GM03348 (cell line): ENCODE measurements at regions not wholly inside any gene's neighbourhood (a gene's known extent, or its start where the extent isn't known, plus 50 kb on each side); places are given as distances from the start of the nearest gene placed in this dataset.

Experiments used
- DNase-seq: peaks from one replicate; pipeline ENCODE4 v3.0.0; 2012; ENCODE audit warnings: low spot score

- DNase-seq = peak; percentile 79
Measured at GRCh38 chr2:151032741-151033191, 228.9 kb downstream of the RBM43 start.

- DNase-seq = no peak
Measured at GRCh38 chr2:151030663-151031230, 230.9 kb downstream of the RBM43 start.

GRCh38 chr2:151029406-151030157 lies 232.1 kb downstream of the RBM43 start:
- peak; percentile 53 for DNase-seq

GRCh38 chr2:151028691-151029176 lies 232.9 kb downstream of the RBM43 start:
- DNase-seq = no peak

- no peak for DNase-seq
Measured at GRCh38 chr2:151027151-151027550, 234.5 kb downstream of the RBM43 start.

- DNase-seq = no peak
Measured at GRCh38 chr2:151025816-151026215, 235.8 kb downstream of the RBM43 start.

- no peak for DNase-seq
Measured at GRCh38 chr2:151024696-151025251, 236.9 kb downstream of the RBM43 start.

GRCh38 chr2:151021747-151022452 lies 239.8 kb downstream of the RBM43 start:
- peak; percentile 25 for DNase-seq

- no peak for DNase-seq
Measured at GRCh38 chr2:151020411-151020810, 241.3 kb downstream of the RBM43 start.

- DNase-seq = no peak
Measured at GRCh38 chr2:151009437-151010175, 252.1 kb downstream of the RBM43 start.

- no peak for DNase-seq
Measured at GRCh38 chr2:151007365-151007764, 254.3 kb downstream of the RBM43 start.

GRCh38 chr2:151002959-151003600 lies 258.6 kb downstream of the RBM43 start:
- no peak for DNase-seq

- DNase-seq = peak; percentile 76
Measured at GRCh38 chr2:150997702-150998440, 263.8 kb downstream of the RBM43 start.

- DNase-seq = no peak
Measured at GRCh38 chr2:150997066-150997465, 264.6 kb downstream of the RBM43 start.

- DNase-seq = no peak
Measured at GRCh38 chr2:150994076-150994475, 267.6 kb downstream of the RBM43 start.

- DNase-seq = no peak
Measured at GRCh38 chr2:150989969-150990368, 271.7 kb downstream of the RBM43 start.

- DNase-seq = no peak
Measured at GRCh38 chr2:150985741-150986140, 275.9 kb downstream of the RBM43 start.

GRCh38 chr2:150983314-150983897 lies 278.3 kb downstream of the RBM43 start:
- DNase-seq = no peak

GRCh38 chr2:150981826-150982225 lies 279.8 kb downstream of the RBM43 start:
- DNase-seq = no peak

- DNase-seq = no peak
Measured at GRCh38 chr2:150978053-150978452, 283.6 kb downstream of the RBM43 start.
